SKM-1 (cell line): ENCODE measurements at regions not wholly inside any gene's neighbourhood (a gene's known extent, or its start where the extent isn't known, plus 50 kb on each side); places are given as distances from the start of the nearest gene placed in this dataset.
"Not testable (repeated sequence)": the region's sequence is repeated elsewhere in the genome, so short reads cannot be mapped to it uniquely, and the experiment has no call there.

Source experiments
- DNase-seq: peaks from one replicate; lab custom pipeline; 2025; ENCODE audit not compliant: unreplicated experiment; lab: John Stamatoyannopoulos, UW

DNA sequence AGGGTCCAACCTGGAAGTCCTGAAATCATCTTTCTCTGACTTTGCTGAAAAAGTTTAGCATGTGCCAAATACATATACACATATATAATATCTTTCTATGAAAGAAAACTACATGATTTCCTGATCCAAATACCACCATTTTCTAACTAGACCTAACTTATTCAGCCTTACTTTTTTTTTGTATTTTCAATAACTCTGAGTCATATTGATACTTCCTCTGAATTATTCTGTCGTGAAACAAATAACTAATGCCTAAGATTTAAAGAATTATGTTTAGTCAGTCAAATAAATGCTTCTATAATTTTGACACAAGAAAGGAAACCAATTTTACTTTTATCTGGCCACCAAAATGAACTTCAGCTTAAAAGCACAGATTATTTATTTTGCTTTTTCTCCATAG, 760.2 kb upstream of the GBE1 start:
- no peak for DNase-seq

- no peak for DNase-seq
Measured at GRCh38 chr3:82520846-82521245, 759.4 kb upstream of the GBE1 start.

GRCh38 chr3:82509951-82510603, 748.6 kb upstream of the GBE1 start:
- DNase-seq, result no peak

- DNase-seq, result no peak
Measured at GRCh38 chr3:82509106-82509842, 747.8 kb upstream of the GBE1 start.

DNA sequence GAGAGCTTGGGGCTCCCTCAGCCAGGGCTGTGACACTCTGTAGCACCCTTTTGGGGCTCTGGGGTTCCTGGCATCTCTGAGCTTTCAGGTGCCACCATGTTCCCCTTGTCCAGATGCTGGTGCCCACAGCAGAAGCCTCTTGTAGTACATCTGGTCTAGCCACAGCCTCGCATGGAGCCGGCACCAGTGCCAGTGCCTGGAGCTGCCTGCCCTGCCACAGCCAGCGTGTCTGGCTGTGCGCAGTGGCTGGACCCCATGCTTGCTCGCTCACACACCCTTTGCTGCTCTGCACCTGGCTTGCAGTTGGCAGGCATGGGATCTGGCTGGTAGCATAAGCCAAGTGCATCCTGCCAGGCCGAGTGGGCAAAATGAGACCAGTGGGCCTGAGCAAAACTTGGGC, 744.8 kb upstream of the GBE1 start:
- no peak for DNase-seq

DNA sequence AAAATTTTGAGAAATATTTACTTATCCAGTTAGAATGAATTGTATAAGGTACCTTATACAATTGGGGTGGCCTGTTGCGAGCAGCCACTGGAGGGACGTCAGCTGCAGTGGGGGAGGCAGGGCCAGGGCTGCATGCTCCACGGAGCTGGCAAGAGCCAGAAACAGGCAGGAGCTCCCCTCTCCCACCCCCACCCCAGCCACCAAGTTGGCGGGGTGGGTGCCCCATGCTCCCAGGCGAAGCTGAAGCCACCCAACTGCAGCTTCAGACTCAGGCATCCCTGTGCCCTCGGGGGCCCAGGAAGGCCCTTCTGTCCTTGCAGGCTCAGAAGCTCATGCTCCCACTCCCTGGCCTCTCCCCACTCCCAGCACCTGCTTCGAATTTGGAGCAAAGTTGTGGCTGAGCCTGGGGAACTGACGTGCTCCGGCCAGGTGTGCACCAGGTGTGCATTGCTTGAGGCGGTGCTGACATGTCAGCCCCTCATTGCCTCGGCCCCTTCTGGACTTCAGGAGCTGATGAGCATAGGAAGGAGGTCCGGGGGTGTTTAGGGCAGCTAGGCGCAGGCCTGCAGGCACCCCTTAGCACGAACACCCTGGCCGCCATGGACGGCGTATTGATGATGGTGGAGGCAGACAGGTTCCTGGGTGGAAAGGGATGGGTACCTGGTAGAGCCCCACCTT, 743.8 kb upstream of the GBE1 start:
- DNase-seq, result no peak

GRCh38 chr3:82498186-82498585, 736.7 kb upstream of the GBE1 start:
- DNase-seq, result no peak

DNA sequence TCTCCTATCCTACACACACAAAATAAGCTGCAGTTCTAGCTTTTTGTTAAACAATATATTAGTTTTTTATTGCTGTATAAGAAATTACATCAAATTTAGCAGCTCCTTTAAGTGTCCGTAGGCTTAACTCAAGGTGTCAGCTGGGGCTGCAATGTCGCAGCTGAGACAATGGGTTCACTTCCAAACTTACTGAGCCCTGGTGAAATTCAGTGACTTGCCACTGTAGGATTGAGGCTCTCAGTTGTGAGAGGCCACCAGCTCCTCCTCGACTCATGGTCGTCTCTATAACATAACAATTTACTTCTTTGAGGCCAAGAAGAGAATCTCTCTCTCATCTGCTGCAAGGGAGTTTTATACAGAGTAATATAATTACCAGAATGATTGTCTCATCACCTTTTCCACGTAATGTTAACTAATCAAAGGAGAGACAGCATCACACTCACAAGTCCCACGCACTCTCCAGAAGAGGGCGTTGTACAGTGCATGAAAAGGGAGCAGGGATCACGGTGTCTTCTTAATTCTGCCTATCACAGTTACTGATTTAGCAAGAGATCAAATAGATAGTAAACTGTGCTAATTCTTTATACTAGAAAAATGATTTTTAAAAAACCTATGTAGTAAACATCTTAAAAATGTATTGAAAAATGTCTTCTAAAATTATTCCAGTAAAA, 735.6 kb upstream of the GBE1 start:
- DNase-seq, result no peak

DNA sequence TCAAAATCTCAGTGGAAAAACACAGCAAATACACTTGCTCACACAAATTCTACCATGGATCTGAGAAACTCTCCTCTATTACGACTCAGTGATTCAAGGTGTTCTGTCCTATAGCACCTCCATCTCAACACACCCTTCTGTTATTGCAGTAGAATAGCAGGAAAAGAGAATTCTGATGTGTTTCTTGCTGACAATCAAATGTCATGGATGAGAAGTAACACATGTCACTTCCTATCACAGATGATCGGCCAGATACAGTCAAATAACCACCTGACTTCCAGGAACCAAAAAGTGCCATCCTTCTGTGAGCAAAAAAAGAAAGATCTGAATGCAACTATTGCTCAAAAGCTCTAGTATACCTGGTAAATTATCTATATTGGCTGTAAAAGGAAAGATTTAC, 734.2 kb upstream of the GBE1 start:
- no peak for DNase-seq

- no peak for DNase-seq
Measured at GRCh38 chr3:82494977-82495489, 733.6 kb upstream of the GBE1 start.

DNA sequence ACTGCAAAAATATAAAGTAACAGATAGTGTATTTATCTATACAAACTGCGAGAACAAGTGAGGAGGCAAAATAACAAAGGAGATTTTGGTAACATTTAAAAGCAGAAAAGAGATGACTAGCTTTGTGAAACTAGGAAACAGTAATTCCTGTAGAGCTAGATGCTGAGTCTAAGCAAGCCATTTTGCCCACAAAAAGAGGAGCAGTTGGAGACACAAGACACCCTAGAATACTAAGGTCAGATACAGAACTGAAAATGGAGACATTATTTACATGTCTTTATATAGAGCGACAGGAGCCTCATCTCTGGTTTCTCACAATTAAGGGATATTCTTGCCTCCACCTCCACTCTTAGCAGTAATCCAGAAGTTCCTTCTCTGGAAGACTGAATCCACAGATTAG, 732.4 kb upstream of the GBE1 start:
- DNase-seq, result no peak

DNA sequence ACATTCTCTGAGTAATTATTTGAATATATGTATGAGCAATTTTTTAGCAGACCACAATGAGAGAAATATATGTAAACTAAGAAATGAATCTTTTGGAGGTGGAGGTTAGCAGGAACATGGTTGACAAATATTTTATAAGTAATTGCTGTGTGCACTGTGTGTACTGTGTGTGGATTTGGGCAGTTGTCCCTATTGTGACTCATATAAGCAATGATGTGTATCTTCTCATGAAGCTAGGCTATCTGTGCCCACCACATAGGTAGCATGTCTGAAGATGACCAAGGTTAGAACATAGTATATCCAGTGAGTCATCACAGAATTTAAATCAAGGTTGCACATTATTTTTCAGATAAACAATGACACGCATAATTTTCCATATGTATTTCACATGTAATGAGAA, 713.9 kb upstream of the GBE1 start:
- no peak for DNase-seq

DNA sequence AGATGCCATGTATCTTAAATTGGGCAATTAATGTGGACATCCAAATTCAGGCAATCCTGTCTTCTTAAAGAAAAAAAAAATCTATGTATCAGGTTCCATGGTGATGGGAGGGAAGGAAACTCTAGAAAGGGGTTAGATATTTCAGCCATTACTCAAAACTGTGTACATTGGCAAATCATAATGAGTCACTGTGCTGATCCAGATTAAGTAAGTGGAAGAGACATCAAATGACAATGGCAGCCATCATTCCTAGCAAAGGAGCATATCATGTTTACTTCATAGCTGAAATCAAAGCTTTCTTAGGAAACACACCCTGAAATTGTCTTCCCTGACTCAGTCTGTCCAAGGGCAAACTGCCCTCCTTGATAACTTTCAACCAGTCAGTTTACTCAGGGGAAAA, 713.3 kb upstream of the GBE1 start:
- no peak for DNase-seq

GRCh38 chr3:82473864-82474541, 712.6 kb upstream of the GBE1 start:
- DNase-seq, result no peak

DNA sequence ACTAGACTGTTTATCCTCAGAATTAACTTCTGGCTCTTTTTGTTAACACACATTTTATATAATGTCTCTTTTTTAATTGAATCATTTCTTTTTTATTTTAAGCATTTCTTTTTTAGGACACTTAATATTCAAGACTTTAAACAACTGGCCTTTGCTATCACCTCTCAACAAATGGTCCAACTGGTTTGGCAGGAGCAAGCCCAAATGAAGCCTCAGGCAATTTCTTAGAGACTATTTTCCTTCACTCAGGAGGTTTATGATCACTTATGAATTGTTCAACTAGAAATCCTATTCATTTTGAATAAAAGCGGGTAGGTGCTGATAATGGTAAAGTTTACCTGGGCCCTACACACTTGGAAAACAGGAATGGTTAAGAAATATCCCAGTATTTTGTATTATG, 705.6 kb upstream of the GBE1 start:
- DNase-seq, result no peak

GRCh38 chr3:82462977-82463376, 701.5 kb upstream of the GBE1 start:
- no peak for DNase-seq

DNA sequence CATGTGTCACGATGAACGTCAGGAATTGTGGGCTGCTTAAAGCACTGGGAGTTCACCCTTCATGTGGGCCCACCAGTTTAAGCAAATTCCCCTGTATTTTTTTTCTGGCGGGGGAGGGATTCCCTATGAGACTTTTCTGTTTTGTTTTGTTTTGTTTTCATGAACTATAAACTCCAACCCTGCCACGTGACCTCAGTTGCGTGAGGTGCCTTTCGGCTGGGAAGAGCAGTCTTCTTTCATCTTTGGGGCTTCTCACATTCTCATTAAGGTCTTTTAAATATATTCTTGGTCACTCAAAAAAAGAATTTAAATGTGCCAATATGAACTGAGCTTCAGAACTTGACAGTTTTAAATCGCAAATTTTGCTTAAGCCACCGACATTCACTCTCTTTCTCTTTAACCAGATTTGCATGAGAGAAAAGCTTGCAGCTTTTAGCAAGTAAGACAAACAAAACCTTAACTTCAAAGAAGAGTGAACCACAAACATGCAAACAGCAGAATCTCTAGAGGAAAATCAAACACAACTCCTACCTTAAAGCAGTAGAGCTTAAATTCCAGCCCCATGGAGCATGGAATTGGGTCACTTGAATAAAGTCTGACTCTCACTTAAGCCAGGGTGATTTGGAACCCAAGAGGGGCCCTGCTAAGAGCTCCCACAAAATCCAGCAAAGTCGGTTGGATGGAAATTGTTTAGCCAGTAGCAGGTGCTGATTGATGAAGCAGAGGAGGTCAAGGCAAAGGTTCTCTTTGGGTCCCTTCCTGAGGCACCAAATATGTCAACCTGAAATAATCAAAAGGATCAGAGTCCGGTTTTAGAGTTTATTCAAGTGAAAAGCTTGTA, 699.8 kb upstream of the GBE1 start:
- no peak for DNase-seq

DNA sequence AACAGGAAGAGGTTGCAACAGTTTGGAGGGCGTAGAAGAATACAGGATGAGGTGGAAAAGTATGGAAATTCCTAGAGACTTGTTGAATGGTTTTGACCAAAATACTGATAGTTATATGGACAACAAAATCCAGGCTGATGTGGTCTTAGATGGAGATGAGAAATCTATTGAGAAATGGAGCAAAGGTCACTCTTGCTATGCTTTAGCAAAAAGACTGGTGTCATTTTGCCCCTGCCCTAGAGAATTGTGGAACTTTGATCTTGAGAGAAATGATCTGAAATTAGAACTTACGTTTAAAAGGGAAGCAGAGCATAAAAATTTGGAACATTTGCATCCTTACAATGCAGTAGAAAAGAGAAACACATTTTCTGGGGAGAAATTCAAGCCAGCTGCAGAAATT, 686.9 kb upstream of the GBE1 start:
- DNase-seq, result no peak

- not testable (repeated sequence) for DNase-seq
Measured at GRCh38 chr3:82428821-82429220, 667.4 kb upstream of the GBE1 start.

- DNase-seq, result no peak
Measured at GRCh38 chr3:82424031-82424339, 662.5 kb upstream of the GBE1 start.
